HL-60 (cell line): ENCODE measurements at regions not wholly inside any gene's neighbourhood (a gene's known extent, or its start where the extent isn't known, plus 50 kb on each side); places are given as distances from the start of the nearest gene placed in this dataset.

Experiments
- DNase-seq, 2 experiments: peaks; one replicate each; pipeline ENCODE4 v3.0.0-alpha.2; 2010 to 2020; ENCODE audit warnings: low read depth in 1 of 2, low spot score in 1 of 2
- H3K27ac ChIP-seq: fragments of 250-450 bp; sonication (Bioruptor Pico); replicated peaks from 2 replicates; pipeline ENCODE4 v1.5.1; 2020; ENCODE audit warnings: mild to moderate bottlenecking, moderate library complexity
- H3K27me3 ChIP-seq: fragments of 250-450 bp; sonication (Bioruptor Pico); 2 replicates; pipeline ENCODE4 v1.5.1; 2021; ENCODE audit warnings: mild to moderate bottlenecking, moderate library complexity; ENCODE audit not compliant: insufficient read depth, poor library complexity, severe bottlenecking
- H3K4me3 ChIP-seq: replicated peaks from 2 replicates; pipeline ENCODE4 v1.5.1; 2011; ENCODE audit warnings: mild to moderate bottlenecking, control low read depth, low read length; ENCODE audit not compliant: insufficient read depth
- GABPA ChIP-seq: IDR thresholded peaks from 2 replicates; pipeline ENCODE4 v1.6.1; 2012; ENCODE audit warnings: low read depth
- POLR2AphosphoS5 ChIP-seq: IDR thresholded peaks from 2 replicates; pipeline ENCODE4 v1.6.1; 2012; ENCODE audit warnings: low read depth
- REST ChIP-seq: IDR thresholded peaks from 2 replicates; pipeline ENCODE4 v1.6.1; 2012; ENCODE audit warnings: low read depth; ENCODE audit not compliant: insufficient replicate concordance
- SPI1 ChIP-seq: IDR thresholded peaks from 2 replicates; pipeline ENCODE4 v1.6.1; 2012; ENCODE audit warnings: low read depth, mild to moderate bottlenecking, borderline replicate concordance
- TF ChIP-seq, protein P1 (sequence below): IDR thresholded peaks from one replicate; pipeline ENCODE4 v1.5.1; 2011; ENCODE audit warnings: low read length, control low read depth, inconsistent platforms; ENCODE audit not compliant: insufficient read depth

DNA sequence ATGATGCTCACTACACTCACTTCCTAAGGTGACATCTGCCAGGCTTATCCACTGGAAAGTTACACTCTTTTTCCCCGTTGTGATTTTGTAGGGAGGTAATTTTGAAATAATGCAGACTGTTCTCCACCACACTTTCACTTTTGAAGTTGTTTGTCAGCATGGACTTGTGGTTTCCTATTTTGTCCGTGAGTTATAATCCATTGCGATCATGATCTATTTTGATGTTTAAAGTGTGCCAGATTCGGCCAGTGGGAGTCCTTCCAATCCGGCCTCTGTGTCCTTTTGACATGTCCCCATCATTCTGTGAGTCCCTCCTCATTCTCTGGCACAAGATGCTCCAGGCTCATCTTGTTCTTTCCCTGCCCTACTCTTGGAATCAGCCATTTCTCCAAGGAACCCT lies 211.3 kb upstream of the KLF4 start:
- DNase-seq: no peak
- no peaks in the 10 kb centered on the region for H3K27me3 ChIP-seq
- TF ChIP-seq REST: no peak
- TF ChIP-seq GABPA: no peak
- TF ChIP-seq, protein P1, sequence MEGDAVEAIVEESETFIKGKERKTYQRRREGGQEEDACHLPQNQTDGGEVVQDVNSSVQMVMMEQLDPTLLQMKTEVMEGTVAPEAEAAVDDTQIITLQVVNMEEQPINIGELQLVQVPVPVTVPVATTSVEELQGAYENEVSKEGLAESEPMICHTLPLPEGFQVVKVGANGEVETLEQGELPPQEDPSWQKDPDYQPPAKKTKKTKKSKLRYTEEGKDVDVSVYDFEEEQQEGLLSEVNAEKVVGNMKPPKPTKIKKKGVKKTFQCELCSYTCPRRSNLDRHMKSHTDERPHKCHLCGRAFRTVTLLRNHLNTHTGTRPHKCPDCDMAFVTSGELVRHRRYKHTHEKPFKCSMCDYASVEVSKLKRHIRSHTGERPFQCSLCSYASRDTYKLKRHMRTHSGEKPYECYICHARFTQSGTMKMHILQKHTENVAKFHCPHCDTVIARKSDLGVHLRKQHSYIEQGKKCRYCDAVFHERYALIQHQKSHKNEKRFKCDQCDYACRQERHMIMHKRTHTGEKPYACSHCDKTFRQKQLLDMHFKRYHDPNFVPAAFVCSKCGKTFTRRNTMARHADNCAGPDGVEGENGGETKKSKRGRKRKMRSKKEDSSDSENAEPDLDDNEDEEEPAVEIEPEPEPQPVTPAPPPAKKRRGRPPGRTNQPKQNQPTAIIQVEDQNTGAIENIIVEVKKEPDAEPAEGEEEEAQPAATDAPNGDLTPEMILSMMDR: no peak
- no peak for TF ChIP-seq POLR2AphosphoS5
- TF ChIP-seq SPI1: no peak
- H3K4me3 ChIP-seq: no peak overlapping the region
- no peak overlapping the region for H3K27ac ChIP-seq

GRCh38 chr9:107699231-107699630 lies 209.7 kb upstream of the KLF4 start:
- TF ChIP-seq, protein P1: no peak
- TF ChIP-seq GABPA (no peak), REST (no peak), SPI1 (no peak), POLR2AphosphoS5 (no peak)
- Histone ChIP-seq H3K27ac (no peak overlapping the region), H3K27me3 (no peaks in the 10 kb centered on the region), H3K4me3 (no peak overlapping the region)
- DNase-seq: no peak

- H3K27me3 ChIP-seq: no peaks in the 10 kb centered on the region
- H3K4me3 ChIP-seq: no peak overlapping the region
- TF ChIP-seq POLR2AphosphoS5 (no peak), REST (no peak), SPI1 (no peak), GABPA (no peak)
- TF ChIP-seq, protein P1: no peak
- H3K27ac ChIP-seq: no peak overlapping the region
- DNase-seq: no peak
These were observed 209.2 kb upstream of the KLF4 start for GRCh38 chr9:107698779-107699178.
